ENCODE measurements at regions not wholly inside any gene's neighbourhood (a gene's known extent, or its start where the extent isn't known, plus 50 kb on each side); places are given as distances from the start of the nearest gene placed in this dataset.
"Not testable (repeated sequence)": the region's sequence is repeated elsewhere in the genome, so short reads cannot be mapped to it uniquely, and the experiment has no call there.

GRCh38 chrX:4175221-4175620, 461.8 kb upstream of the PRKX start:
- DNase-seq (ENCODE audit: low read depth in 1 of 2, low spot score in 1 of 2), result no peak

GRCh38 chrX:4173743-4174142, 460.3 kb upstream of the PRKX start:
- no peak for DNase-seq (ENCODE audit: low read depth in 1 of 2, low spot score in 1 of 2)

- no peak for DNase-seq (ENCODE audit: low read depth in 1 of 2, low spot score in 1 of 2)
These were observed 438.3 kb upstream of the PRKX start for GRCh38 chrX:4151798-4152197.

GRCh38 chrX:4150259-4150658, 436.8 kb upstream of the PRKX start:
- DNase-seq (ENCODE audit: low read depth in 1 of 2, low spot score in 1 of 2), result no peak

GRCh38 chrX:4129626-4130025, 416.2 kb upstream of the PRKX start:
- DNase-seq (ENCODE audit: low read depth in 1 of 2, low spot score in 1 of 2), result no peak

- no peak for DNase-seq (ENCODE audit: low read depth in 1 of 2, low spot score in 1 of 2)
These were observed 405.4 kb upstream of the PRKX start for GRCh38 chrX:4118666-4119530.

- no peak for DNase-seq (ENCODE audit: low read depth in 1 of 2, low spot score in 1 of 2)
These were observed 397.5 kb upstream of the PRKX start for GRCh38 chrX:4110964-4111363.

- no peak for DNase-seq (ENCODE audit: low read depth in 1 of 2, low spot score in 1 of 2)
These were observed 381.5 kb upstream of the PRKX start for GRCh38 chrX:4094926-4095325.

- no peak for DNase-seq (ENCODE audit: low read depth in 1 of 2, low spot score in 1 of 2)
These were observed 377.8 kb upstream of the PRKX start for GRCh38 chrX:4091046-4091760.

- DNase-seq (ENCODE audit: low read depth in 1 of 2, low spot score in 1 of 2), result no peak
These were observed 346.4 kb upstream of the PRKX start for GRCh38 chrX:4059893-4060292.

GRCh38 chrX:4043951-4044350, 330.5 kb upstream of the PRKX start:
- DNase-seq (ENCODE audit: low read depth in 1 of 2, low spot score in 1 of 2), result no peak

GRCh38 chrX:4035874-4036273, 322.4 kb upstream of the PRKX start:
- no peak for DNase-seq (ENCODE audit: low read depth in 1 of 2, low spot score in 1 of 2)

- DNase-seq (ENCODE audit: low read depth in 1 of 2, low spot score in 1 of 2), result no peak
These were observed 314.7 kb upstream of the PRKX start for GRCh38 chrX:4028151-4028550.

GRCh38 chrX:4005281-4005680, 291.8 kb upstream of the PRKX start:
- DNase-seq (ENCODE audit: low read depth in 1 of 2, low spot score in 1 of 2), result no peak

- DNase-seq (ENCODE audit: low read depth in 1 of 2, low spot score in 1 of 2), result no peak
These were observed 291.4 kb upstream of the PRKX start for GRCh38 chrX:4004822-4005221.

- DNase-seq (ENCODE audit: low read depth in 1 of 2, low spot score in 1 of 2), result no peak
These were observed 280.9 kb upstream of the PRKX start for GRCh38 chrX:3994315-3994714.

- DNase-seq (ENCODE audit: low read depth in 1 of 2, low spot score in 1 of 2), result no peak
These were observed 277.1 kb upstream of the PRKX start for GRCh38 chrX:3990569-3990968.

GRCh38 chrX:3972104-3972858, 258.8 kb upstream of the PRKX start:
- not testable (repeated sequence) for DNase-seq (ENCODE audit: low read depth in 1 of 2, low spot score in 1 of 2)

- no peak for DNase-seq (ENCODE audit: low read depth in 1 of 2, low spot score in 1 of 2)
These were observed 255.3 kb upstream of the PRKX start for GRCh38 chrX:3968749-3969148.

GRCh38 chrX:3963980-3964379, 250.5 kb upstream of the PRKX start:
- no peak for DNase-seq (ENCODE audit: low read depth in 1 of 2, low spot score in 1 of 2)

- DNase-seq (ENCODE audit: low read depth in 1 of 2, low spot score in 1 of 2), result no peak
These were observed 249.3 kb upstream of the PRKX start for GRCh38 chrX:3962511-3963311.
